NAMALWA (cell line): ENCODE measurements at regions not wholly inside any gene's neighbourhood (a gene's known extent, or its start where the extent isn't known, plus 50 kb on each side); places are given as distances from the start of the nearest gene placed in this dataset.
"Not testable (repeated sequence)": the region's sequence is repeated elsewhere in the genome, so short reads cannot be mapped to it uniquely, and the experiment has no call there.

Experiments used
- DNase-seq: peaks from one replicate; pipeline ENCODE4 v3.0.0-alpha.2; 2015; ENCODE audit warnings: low spot score

DNA sequence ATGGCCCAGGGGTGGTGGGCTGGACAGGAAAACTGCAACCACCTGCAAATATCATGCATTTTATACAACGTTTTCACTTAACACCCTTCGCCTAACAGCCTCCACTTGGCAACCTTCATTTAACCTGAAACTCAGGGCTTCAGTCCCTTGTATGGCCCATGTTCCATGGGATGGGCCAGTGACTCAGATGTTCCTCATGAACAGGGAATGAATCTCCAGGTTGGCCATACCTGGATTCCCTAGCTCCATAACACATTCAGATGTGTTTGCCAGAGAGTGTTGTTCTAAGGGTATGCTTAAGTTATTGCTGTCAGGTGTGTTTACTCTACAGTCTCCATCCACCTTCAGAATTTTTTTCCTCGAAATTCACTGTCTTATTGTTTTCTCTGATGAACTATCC is 316.9 kb downstream of the JRKL start:
- no peak for DNase-seq

GRCh38 chr11:96707273-96707672 is 317.5 kb downstream of the JRKL start:
- no peak for DNase-seq

DNA sequence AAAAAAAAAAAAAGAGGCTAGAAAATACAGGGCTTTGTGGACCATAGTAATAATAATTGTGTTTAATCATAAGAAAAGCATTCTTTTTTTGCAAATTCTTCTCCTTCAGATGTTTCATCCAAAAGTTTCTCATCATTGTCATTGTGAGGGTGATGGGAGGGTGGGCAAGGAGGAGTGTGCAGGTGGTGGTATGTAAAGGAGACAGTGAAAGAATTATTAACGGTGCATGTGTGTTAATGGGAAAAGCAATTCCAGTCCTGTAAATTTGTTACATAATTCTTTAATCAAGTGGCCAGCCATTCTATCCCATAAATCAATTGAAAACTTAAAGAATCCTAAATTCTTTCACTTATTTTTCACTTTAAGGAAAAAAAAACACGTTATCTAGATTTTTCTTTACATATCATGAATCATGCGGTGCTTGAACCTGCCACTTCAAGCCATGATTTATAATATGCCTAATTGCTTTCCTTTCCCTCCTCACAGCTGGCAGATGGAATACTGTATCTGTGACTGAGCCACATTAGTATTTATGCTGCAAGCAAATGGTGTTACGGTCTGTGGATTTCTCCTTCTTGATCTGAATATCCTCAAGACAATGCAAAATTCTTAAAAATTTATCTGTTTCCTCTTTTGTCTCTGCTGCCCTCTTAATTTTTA is 318.5 kb downstream of the JRKL start:
- DNase-seq: no peak

- no peak for DNase-seq
Measured at GRCh38 chr11:96713301-96713700, 323.5 kb downstream of the JRKL start.

GRCh38 chr11:96714689-96715088 is 324.9 kb downstream of the JRKL start:
- no peak for DNase-seq

GRCh38 chr11:96715208-96715607 is 325.4 kb downstream of the JRKL start:
- DNase-seq: no peak

GRCh38 chr11:96736601-96737000 is 346.8 kb downstream of the JRKL start:
- DNase-seq: no peak

GRCh38 chr11:96738311-96738710 is 348.5 kb downstream of the JRKL start:
- no peak for DNase-seq

GRCh38 chr11:96741068-96741467 is 351.3 kb downstream of the JRKL start:
- DNase-seq: no peak

DNA sequence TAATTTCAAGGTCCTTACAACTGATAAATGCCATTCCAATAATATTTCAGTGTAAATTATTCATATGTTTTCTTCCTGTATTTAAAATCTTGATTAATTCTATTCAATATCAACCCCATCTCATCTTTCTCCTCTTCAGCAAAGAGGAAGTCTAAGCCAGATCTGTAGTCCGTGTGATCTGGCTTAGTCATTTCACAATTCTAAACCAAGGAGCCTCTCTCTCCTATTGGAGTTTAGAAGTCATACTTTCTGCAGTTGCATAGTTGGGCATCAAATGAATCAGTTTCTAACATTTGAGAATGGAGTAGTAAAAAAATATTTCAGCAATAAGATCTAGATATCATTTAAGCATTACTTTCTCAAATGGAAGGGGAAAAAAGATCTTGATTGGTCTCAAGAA is 354.9 kb downstream of the JRKL start:
- no peak for DNase-seq

GRCh38 chr11:96748639-96749370 is 359.0 kb downstream of the JRKL start:
- DNase-seq: no peak

DNA sequence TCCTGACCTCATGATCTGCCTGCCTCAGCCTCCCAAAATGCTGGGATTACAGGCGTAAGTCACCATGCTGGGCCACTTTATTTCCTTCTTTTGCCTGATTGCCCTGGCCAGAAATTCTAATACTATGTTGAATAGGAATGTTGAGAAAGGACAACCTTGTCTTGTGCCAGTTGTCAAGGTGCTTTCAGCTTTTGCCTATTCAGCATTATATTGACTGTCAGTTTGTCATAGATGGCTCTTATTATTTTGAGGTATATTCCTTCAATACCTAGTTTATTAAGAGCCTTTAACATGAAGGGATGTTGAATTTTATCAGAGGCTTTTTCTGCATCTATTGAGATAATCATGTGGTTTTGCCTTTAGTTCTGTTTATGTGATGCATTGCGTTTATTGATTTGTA is 362.0 kb downstream of the JRKL start:
- not testable (repeated sequence) for DNase-seq

DNA sequence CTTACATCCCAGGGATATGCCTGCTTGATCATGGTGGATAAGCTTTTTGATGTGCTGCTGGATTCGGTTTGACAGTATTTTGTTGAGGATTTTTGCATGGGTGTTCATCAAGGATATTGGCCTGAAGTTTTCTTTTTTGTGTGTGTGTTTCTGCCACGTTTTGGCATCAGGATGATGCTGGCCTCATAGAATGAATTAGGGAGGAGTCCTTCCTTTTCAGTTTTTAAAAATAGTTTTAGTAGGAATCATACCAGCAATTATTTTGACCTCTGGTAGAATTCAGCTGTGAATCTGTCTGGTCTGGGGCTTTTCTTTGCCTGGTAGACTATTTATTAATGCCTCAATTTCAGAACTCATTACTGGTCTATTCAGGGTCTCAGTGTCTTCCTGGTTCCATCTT is 362.4 kb downstream of the JRKL start:
- no peak for DNase-seq

GRCh38 chr11:96753997-96754396 is 364.2 kb downstream of the JRKL start:
- no peak for DNase-seq

DNA sequence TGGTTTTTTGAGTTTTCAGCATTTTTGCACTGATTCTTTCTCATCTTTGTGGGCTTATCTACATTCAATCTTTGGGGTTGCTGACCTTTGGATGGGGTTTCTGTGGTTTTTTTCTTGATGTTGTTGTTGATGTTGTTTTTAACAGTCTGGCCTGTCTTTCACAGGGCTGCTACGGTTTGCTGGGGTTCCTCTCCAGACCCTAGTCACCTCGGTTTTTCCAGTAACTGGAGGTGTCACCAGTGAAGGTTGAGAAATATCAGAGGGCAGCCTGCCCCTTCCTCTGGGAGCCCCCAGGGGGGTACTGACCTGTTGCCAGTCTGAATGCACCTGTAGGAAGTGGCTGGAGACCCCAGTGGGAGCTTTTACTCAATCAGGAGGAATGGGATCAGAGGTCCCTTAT is 365.4 kb downstream of the JRKL start:
- DNase-seq: no peak

- no peak for DNase-seq
Measured at GRCh38 chr11:96755752-96756151, 365.9 kb downstream of the JRKL start.

GRCh38 chr11:96758957-96759356 is 369.1 kb downstream of the JRKL start:
- DNase-seq: no peak

DNA sequence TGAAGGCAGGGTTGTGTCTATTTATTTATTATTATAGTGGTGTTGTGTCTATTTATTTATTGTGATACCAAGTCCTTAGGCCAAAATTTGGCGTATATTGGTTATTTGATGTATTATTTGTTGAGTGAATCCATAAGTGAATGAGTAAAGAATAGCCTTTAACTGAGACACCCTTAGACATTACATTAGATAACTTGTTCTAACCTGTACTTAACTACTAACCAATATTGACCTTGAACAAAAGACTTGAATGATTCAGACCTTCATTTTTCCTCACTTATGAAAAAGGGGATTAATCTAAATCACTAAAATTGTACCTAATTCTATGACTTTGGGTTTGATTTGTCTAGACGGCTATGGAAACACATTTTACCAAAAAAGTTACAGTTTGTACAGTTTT is 370.5 kb downstream of the JRKL start:
- DNase-seq: no peak

DNA sequence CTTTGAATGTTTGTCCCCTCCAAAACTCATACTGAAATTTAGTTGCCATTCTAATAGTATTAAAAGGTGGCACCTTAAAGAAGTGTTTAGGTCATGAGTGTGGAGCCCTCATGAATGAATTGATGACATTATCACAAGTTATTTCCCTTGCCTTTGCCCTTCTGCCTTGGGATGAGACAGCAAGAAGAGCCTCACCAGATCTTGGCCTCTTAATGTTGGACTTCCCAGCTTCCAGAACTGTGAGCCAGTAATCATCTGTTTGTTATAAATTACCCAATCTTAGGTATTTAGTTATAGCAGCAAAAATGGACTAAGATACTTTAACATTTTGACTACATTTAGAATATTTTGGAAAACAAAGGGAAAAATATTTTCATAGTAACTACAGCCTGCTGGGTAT is 371.0 kb downstream of the JRKL start:
- DNase-seq: no peak

GRCh38 chr11:96761451-96761850 is 371.6 kb downstream of the JRKL start:
- DNase-seq: no peak

DNA sequence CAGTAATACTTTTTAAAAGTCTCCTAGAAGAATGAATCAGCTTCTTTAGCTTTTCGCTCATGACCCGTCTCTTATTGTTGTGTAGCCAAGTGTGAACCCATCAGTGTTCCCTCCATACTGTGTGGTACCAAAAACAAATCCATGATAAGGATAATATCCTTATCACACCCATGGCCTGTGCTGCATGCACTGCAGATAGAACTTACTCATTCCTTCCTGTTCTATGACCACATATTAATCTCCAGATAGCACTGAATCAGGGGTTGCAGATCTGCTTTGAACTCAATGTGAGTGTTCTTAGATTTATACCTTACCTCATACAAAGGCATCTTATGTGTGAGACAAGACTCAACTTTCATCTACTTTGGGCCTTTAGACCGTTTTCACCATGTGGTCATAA is 373.4 kb downstream of the JRKL start:
- no peak for DNase-seq

GRCh38 chr11:96778272-96778671 is 388.5 kb downstream of the JRKL start:
- no peak for DNase-seq

- DNase-seq: no peak
Measured at GRCh38 chr11:96779030-96779429, 389.2 kb downstream of the JRKL start.

- DNase-seq: no peak
Measured at GRCh38 chr11:96781082-96781481, 391.3 kb downstream of the JRKL start.
